ENCODE measurements at regions not wholly inside any gene's neighbourhood (a gene's known extent, or its start where the extent isn't known, plus 50 kb on each side); places are given as distances from the start of the nearest gene placed in this dataset.

- H4K20me1 ChIP-seq (ENCODE audit: control insufficient read depth, extremely low read depth, insufficient read depth, low read length): no peaks in the 10 kb centered on the region
- DNase-seq (ENCODE audit: low read depth, low spot score): no peak
- H3K27me3 ChIP-seq (ENCODE audit: control insufficient read depth, extremely low read depth, insufficient read depth, low read length): no peaks in the 10 kb centered on the region
- FAIRE-seq: no peak
- H3K9ac ChIP-seq (ENCODE audit: control insufficient read depth, extremely low read depth, insufficient read depth, low read length): no peak overlapping the region
- dilution Hi-C loops (cut with MboI; ENCODE audit: extremely low pct_ligation_motif_present, low sequenced_read_pairs): no loop called here
- H3K4me2 ChIP-seq (ENCODE audit: control insufficient read depth, extremely low read depth, insufficient read depth, low read depth, low read length): no peak overlapping the region
- TF ChIP-seq CTCF (optimal IDR thresholded peaks at IDR 0.05 in 1 of 3, IDR thresholded peaks at IDR 0.05 in 1 of 3, conservative IDR thresholded peaks at IDR 0.05 in 1 of 3; ENCODE audit: extremely low read depth in 1 of 3, insufficient read depth in 2 of 3, low read length in 3 of 3) (no peak), EZH2 (IDR thresholded peaks at IDR 0.05; ENCODE audit: low read length) (no peak)
- H3K9me1 ChIP-seq (ENCODE audit: control insufficient read depth, extremely low read depth, insufficient read depth, low read length): no peaks in the 10 kb centered on the region
- no peaks in the 10 kb centered on the region for H3K79me2 ChIP-seq (ENCODE audit: control insufficient read depth, insufficient read depth, low read length)
- no peaks in the 10 kb centered on the region for H3K9me3 ChIP-seq (ENCODE audit: control insufficient read depth, low read depth, low read length)
- H2AFZ ChIP-seq (ENCODE audit: control insufficient read depth, low read length): no peak overlapping the region
- H3K36me3 ChIP-seq (ENCODE audit: control insufficient read depth in 2 of 2, extremely low read depth in 1 of 2, insufficient read depth in 2 of 2, low read length in 2 of 2): no peaks in the 10 kb centered on the region
- H3K4me1 ChIP-seq (ENCODE audit: control insufficient read depth, extremely low read depth, insufficient read depth, low read length): no peaks in the 10 kb centered on the region
- no peak overlapping the region for H3K27ac ChIP-seq (ENCODE audit: control insufficient read depth, insufficient read depth, low read length)
- no peak overlapping the region for H3K4me3 ChIP-seq (ENCODE audit: control insufficient read depth in 2 of 3, extremely low read depth in 1 of 3, insufficient read depth in 2 of 3, low read depth in 1 of 3, low read length in 3 of 3)
Observed at GRCh38 chr2:18961991-18962421, 372.6 kb upstream of the NT5C1B start.

GRCh38 chr2:18959952-18960717 is 370.8 kb upstream of the NT5C1B start:
- no peak for FAIRE-seq
- no peaks in the 10 kb centered on the region for H3K36me3 ChIP-seq (ENCODE audit: control insufficient read depth in 2 of 2, extremely low read depth in 1 of 2, insufficient read depth in 2 of 2, low read length in 2 of 2)
- no peaks in the 10 kb centered on the region for H3K4me1 ChIP-seq (ENCODE audit: control insufficient read depth, extremely low read depth, insufficient read depth, low read length)
- H3K27ac ChIP-seq (ENCODE audit: control insufficient read depth, insufficient read depth, low read length): no peak overlapping the region
- TF ChIP-seq EZH2 (IDR thresholded peaks at IDR 0.05; ENCODE audit: low read length) (no peak), CTCF (optimal IDR thresholded peaks at IDR 0.05 in 1 of 3, IDR thresholded peaks at IDR 0.05 in 1 of 3, conservative IDR thresholded peaks at IDR 0.05 in 1 of 3; ENCODE audit: extremely low read depth in 1 of 3, insufficient read depth in 2 of 3, low read length in 3 of 3) (no peak)
- no peaks in the 10 kb centered on the region for H3K79me2 ChIP-seq (ENCODE audit: control insufficient read depth, insufficient read depth, low read length)
- no peak overlapping the region for H3K4me3 ChIP-seq (ENCODE audit: control insufficient read depth in 2 of 3, extremely low read depth in 1 of 3, insufficient read depth in 2 of 3, low read depth in 1 of 3, low read length in 3 of 3)
- H2AFZ ChIP-seq (ENCODE audit: control insufficient read depth, low read length): no peak overlapping the region
- no peaks in the 10 kb centered on the region for H3K27me3 ChIP-seq (ENCODE audit: control insufficient read depth, extremely low read depth, insufficient read depth, low read length)
- H3K9me1 ChIP-seq (ENCODE audit: control insufficient read depth, extremely low read depth, insufficient read depth, low read length): no peaks in the 10 kb centered on the region
- no peak overlapping the region for H3K4me2 ChIP-seq (ENCODE audit: control insufficient read depth, extremely low read depth, insufficient read depth, low read depth, low read length)
- no peak overlapping the region for H3K9ac ChIP-seq (ENCODE audit: control insufficient read depth, extremely low read depth, insufficient read depth, low read length)
- no peaks in the 10 kb centered on the region for H3K9me3 ChIP-seq (ENCODE audit: control insufficient read depth, low read depth, low read length)
- DNase-seq (ENCODE audit: low read depth, low spot score): no peak
- H4K20me1 ChIP-seq (ENCODE audit: control insufficient read depth, extremely low read depth, insufficient read depth, low read length): no peaks in the 10 kb centered on the region
- dilution Hi-C loops (cut with MboI; ENCODE audit: extremely low pct_ligation_motif_present, low sequenced_read_pairs): no loop called here

Data from keratinocyte (primary cell).